ENCODE measurements at regions not wholly inside any gene's neighbourhood (a gene's known extent, or its start where the extent isn't known, plus 50 kb on each side); places are given as distances from the start of the nearest gene placed in this dataset.

GRCh38 chr1:203420263-203420662 lies 55.3 kb upstream of the PRELP start:
- H3K27ac ChIP-seq: no peak overlapping the region
- no peaks in the 10 kb centered on the region for H3K9me3 ChIP-seq
- H3K36me3 ChIP-seq: no peaks in the 10 kb centered on the region
- intact Hi-C loops (cut with DNase I): no loop called here
- peaks cover 2% of the 10 kb centered on the region for H3K4me1 ChIP-seq (ENCODE audit: insufficient read depth)
- H3K27me3 ChIP-seq: no peaks in the 10 kb centered on the region
- no peak overlapping the region for H3K4me3 ChIP-seq
- 97 to 98% (median 97%) methylated on average over 1 of the region's 1 CpG for WGBS, 3 donors
- DNase-seq: no peak
- TF ChIP-seq EP300 (IDR thresholded peaks at IDR 0.05) (no peak), POLR2A (IDR thresholded peaks at IDR 0.05) (no peak), CTCF (IDR thresholded peaks at IDR 0.05) (no peak)

- Histone ChIP-seq H3K9me3 (no peaks in the 10 kb centered on the region), H3K4me3 (no peak overlapping the region), H3K4me1 (ENCODE audit: insufficient read depth) (peaks cover 2% of the 10 kb centered on the region), H3K27ac (no peak overlapping the region), H3K27me3 (no peaks in the 10 kb centered on the region), H3K36me3 (no peaks in the 10 kb centered on the region)
- no peak for DNase-seq
- intact Hi-C loops (cut with DNase I): no loop called here
- no peak for TF ChIP-seq POLR2A (IDR thresholded peaks at IDR 0.05)
- TF ChIP-seq EP300 (IDR thresholded peaks at IDR 0.05): no peak
- TF ChIP-seq CTCF (IDR thresholded peaks at IDR 0.05): no peak
These were observed 54.4 kb upstream of the PRELP start for GRCh38 chr1:203421246-203421645.

GRCh38 chr1:203422116-203422515 lies 53.5 kb upstream of the PRELP start:
- no peaks in the 10 kb centered on the region for H3K9me3 ChIP-seq
- no peaks in the 10 kb centered on the region for H3K27me3 ChIP-seq
- H3K27ac ChIP-seq: no peak overlapping the region
- TF ChIP-seq CTCF (IDR thresholded peaks at IDR 0.05) (no peak), EP300 (IDR thresholded peaks at IDR 0.05) (no peak), POLR2A (IDR thresholded peaks at IDR 0.05) (no peak)
- no peak overlapping the region for H3K4me3 ChIP-seq
- intact Hi-C loops (cut with DNase I): no loop called here
- 91 to 94% (median 92%) methylated on average over 6 of the region's 6 CpGs for WGBS, 3 donors
- H3K4me1 ChIP-seq (ENCODE audit: insufficient read depth): peaks cover 2% of the 10 kb centered on the region
- no peak for DNase-seq
- no peaks in the 10 kb centered on the region for H3K36me3 ChIP-seq

- H3K27me3 ChIP-seq: no peaks in the 10 kb centered on the region
- intact Hi-C loops (cut with DNase I): no loop called here
- 88 to 91% (median 90%) methylated on average over 2 of the region's 2 CpGs for WGBS, 3 donors
- H3K27ac ChIP-seq: no peak overlapping the region
- no peaks in the 10 kb centered on the region for H3K9me3 ChIP-seq
- H3K4me1 ChIP-seq (ENCODE audit: insufficient read depth): peaks cover 2% of the 10 kb centered on the region
- no peak overlapping the region for H3K4me3 ChIP-seq
- no peak for DNase-seq
- no peak for TF ChIP-seq POLR2A (IDR thresholded peaks at IDR 0.05)
- TF ChIP-seq CTCF (IDR thresholded peaks at IDR 0.05): no peak
- no peak for TF ChIP-seq EP300 (IDR thresholded peaks at IDR 0.05)
- no peaks in the 10 kb centered on the region for H3K36me3 ChIP-seq
These were observed 53.0 kb upstream of the PRELP start for GRCh38 chr1:203422656-203423055.

- no peak overlapping the region for H3K27ac ChIP-seq
- H3K4me3 ChIP-seq: no peak overlapping the region
- intact Hi-C loops (cut with DNase I): no loop called here
- 27 to 40% (median 32%) methylated on average over 3 of the region's 3 CpGs for WGBS, 3 donors
- no peaks in the 10 kb centered on the region for H3K36me3 ChIP-seq
- TF ChIP-seq CTCF (IDR thresholded peaks at IDR 0.05) (no peak), POLR2A (IDR thresholded peaks at IDR 0.05) (no peak), EP300 (IDR thresholded peaks at IDR 0.05) (no peak)
- no peak for DNase-seq
- no peaks in the 10 kb centered on the region for H3K27me3 ChIP-seq
- H3K9me3 ChIP-seq: no peaks in the 10 kb centered on the region
- peaks cover 2% of the 10 kb centered on the region for H3K4me1 ChIP-seq (ENCODE audit: insufficient read depth)
These were observed 51.3 kb upstream of the PRELP start for GRCh38 chr1:203424285-203424684.

All from ovary (tissue), 7 donors.